Mammary epithelial cell (primary cell): ENCODE measurements at regions not wholly inside any gene's neighbourhood (a gene's known extent, or its start where the extent isn't known, plus 50 kb on each side); places are given as distances from the start of the nearest gene placed in this dataset.

ENCODE experiments used
- CTCF ChIP-seq, 2 donors: IDR thresholded peaks in 1 of 2; conservative IDR thresholded peaks in 1 of 2; 2 replicates each; pipeline ENCODE4 v1.5.1; 2011 to 2012; ENCODE audit warnings: inconsistent platforms in 2 of 2, low read length in 2 of 2, mild to moderate bottlenecking in 2 of 2, control low read depth in 1 of 2, low read depth in 1 of 2; ENCODE audit not compliant: insufficient read depth in 1 of 2; ENCODE audit errors: extremely low read depth in 1 of 2
- EZH2 ChIP-seq: IDR thresholded peaks from 2 replicates; pipeline ENCODE4 v1.6.1; 2012; ENCODE audit warnings: low read length, inconsistent platforms, borderline replicate concordance

GRCh38 chr3:59311231-59311630 is 261.4 kb upstream of the CFAP20DC start:
- no peak for TF ChIP-seq EZH2
- no peak for TF ChIP-seq CTCF (conservative IDR thresholded peaks at IDR 0.05 in 1 of 2, IDR thresholded peaks at IDR 0.05 in 1 of 2; ENCODE audit: extremely low read depth in 1 of 2, insufficient read depth in 1 of 2, low read depth in 1 of 2, low read length in 2 of 2)
